Mesenchymal stem cell (in vitro differentiated cells and primary cell): ENCODE measurements at regions not wholly inside any gene's neighbourhood (a gene's known extent, or its start where the extent isn't known, plus 50 kb on each side); places are given as distances from the start of the nearest gene placed in this dataset.

Experiments used
- DNase-seq: peaks from one replicate; pipeline ENCODE4 v3.0.0-alpha.2; 2013
- H2AFZ ChIP-seq: one replicate; pipeline ENCODE4 v1.6.1; 2013; ENCODE audit warnings: low read depth, mild to moderate bottlenecking, control low read depth, inconsistent platforms, low read length, moderate library complexity
- H2AK5ac ChIP-seq: 2 replicates; pipeline ENCODE4 v1.6.1; 2013; ENCODE audit warnings: low read length, moderate library complexity, mild to moderate bottlenecking, inconsistent platforms; ENCODE audit not compliant: severe bottlenecking
- H2BK120ac ChIP-seq: one replicate; pipeline ENCODE4 v1.6.1; 2013; ENCODE audit warnings: low read depth, mild to moderate bottlenecking, inconsistent platforms, low read length, moderate library complexity
- H2BK12ac ChIP-seq, 2 experiments: one replicate each; pipeline ENCODE4 v1.6.1; 2013; ENCODE audit warnings: inconsistent platforms in 2 of 2, low read length in 2 of 2, mild to moderate bottlenecking in 2 of 2, moderate library complexity in 2 of 2, control low read depth in 1 of 2
- H2BK15ac ChIP-seq: one replicate; pipeline ENCODE4 v1.6.1; 2013; ENCODE audit warnings: mild to moderate bottlenecking, low read depth, inconsistent platforms; ENCODE audit not compliant: poor library complexity, severe bottlenecking
- H2BK5ac ChIP-seq: 2 replicates; pipeline ENCODE4 v1.6.1; 2013; ENCODE audit warnings: low read depth, mild to moderate bottlenecking, low read length, control low read depth, inconsistent platforms; ENCODE audit not compliant: poor library complexity, severe bottlenecking
- H3K14ac ChIP-seq, 2 experiments: one replicate each; pipeline ENCODE4 v1.6.1; 2013; ENCODE audit warnings: inconsistent platforms in 2 of 2, low read length in 2 of 2, control low read depth in 1 of 2, mild to moderate bottlenecking in 1 of 2, moderate library complexity in 1 of 2
- H3K18ac ChIP-seq, 2 experiments: one replicate each; pipeline ENCODE4 v1.6.1; 2013; ENCODE audit warnings: inconsistent platforms in 2 of 2, low read length in 2 of 2, control low read depth in 1 of 2, low read depth in 1 of 2, mild to moderate bottlenecking in 1 of 2
- H3K23ac ChIP-seq, 2 experiments: one replicate each; pipeline ENCODE4 v1.6.1; 2013; ENCODE audit warnings: inconsistent platforms in 2 of 2, low read length in 2 of 2, mild to moderate bottlenecking in 2 of 2, moderate library complexity in 2 of 2, control low read depth in 1 of 2
- H3K27ac ChIP-seq: 2 replicates; pipeline ENCODE4 v1.5.1; 2013; ENCODE audit warnings: mild to moderate bottlenecking, moderate library complexity, low read length, control low read depth, inconsistent platforms; ENCODE audit not compliant: poor library complexity, severe bottlenecking
- H3K27me3 ChIP-seq, 2 experiments: 2 replicates each; pipeline versions ENCODE4 v1.6.1 to v1.7.0; 2013; ENCODE audit warnings: low read length in 2 of 2, mild to moderate bottlenecking in 2 of 2, moderate library complexity in 2 of 2, control low read depth in 1 of 2, inconsistent platforms in 1 of 2; ENCODE audit not compliant: control insufficient read depth in 1 of 2, insufficient read depth in 1 of 2
- H3K36me3 ChIP-seq, 2 experiments: 2 replicates each; pipeline versions ENCODE4 v1.6.1 to v1.7.0; 2013; ENCODE audit warnings: low read length in 2 of 2, control low read depth in 1 of 2, inconsistent platforms in 1 of 2, low read depth in 1 of 2, mild to moderate bottlenecking in 1 of 2; ENCODE audit not compliant: insufficient read depth in 2 of 2, control insufficient read depth in 1 of 2
- H3K4ac ChIP-seq, 2 experiments: one replicate each; pipeline ENCODE4 v1.6.1; 2013; ENCODE audit warnings: inconsistent platforms in 2 of 2, low read length in 2 of 2, mild to moderate bottlenecking in 2 of 2, moderate library complexity in 2 of 2, control low read depth in 1 of 2, low read depth in 1 of 2
- H3K4me1 ChIP-seq: 2 replicates; pipeline ENCODE4 v1.6.1; 2013; ENCODE audit warnings: low read depth, low read length, control low read depth; ENCODE audit not compliant: control insufficient read depth, insufficient read depth
- H3K4me2 ChIP-seq: 2 replicates; pipeline ENCODE4 v1.6.1; 2013; ENCODE audit warnings: low read length, mild to moderate bottlenecking, inconsistent platforms; ENCODE audit not compliant: poor library complexity, severe bottlenecking
- H3K4me3 ChIP-seq, 2 experiments: 2 replicates each; pipeline versions ENCODE4 v1.5.1 to v1.7.0; 2013; ENCODE audit warnings: low read length in 2 of 2, mild to moderate bottlenecking in 2 of 2, control low read depth in 1 of 2, low read depth in 1 of 2; ENCODE audit not compliant: insufficient read depth in 1 of 2
- H3K79me1 ChIP-seq: replicated peaks from 2 replicates; pipeline ENCODE4 v1.6.1; 2013; ENCODE audit warnings: mild to moderate bottlenecking, control low read depth, low read length, inconsistent platforms; ENCODE audit not compliant: poor library complexity, severe bottlenecking
- H3K9ac ChIP-seq: 2 replicates; pipeline ENCODE4 v1.7.0; 2013; ENCODE audit warnings: mild to moderate bottlenecking, low read length, moderate library complexity
- H3K9me3 ChIP-seq: 2 replicates; pipeline ENCODE4 v1.7.0; 2013; ENCODE audit warnings: mild to moderate bottlenecking, low read length; ENCODE audit not compliant: control insufficient read depth
- H4K8ac ChIP-seq: one replicate; pipeline ENCODE4 v1.6.1; 2013; ENCODE audit warnings: inconsistent platforms, mild to moderate bottlenecking, low read length, moderate library complexity
- H4K91ac ChIP-seq: one replicate; pipeline ENCODE4 v1.6.1; 2013; ENCODE audit warnings: mild to moderate bottlenecking, low read length, inconsistent platforms
- WGBS: methylation state at CpG from one replicate; pipeline ENCODE4 v1.1.7; 2013; ENCODE audit warnings: mixed read lengths; 5-methylcytosine and 5-hydroxymethylcytosine counted together

GRCh38 chr9:17013891-17014290 lies 120.9 kb upstream of the CNTLN start:
- 60% methylated on average over 2 of the region's 3 CpGs for WGBS
- H2BK5ac ChIP-seq = no peak overlapping the region
- H3K27ac ChIP-seq = no peak overlapping the region
- no peak overlapping the region for H3K4ac ChIP-seq
- no peak overlapping the region for H4K8ac ChIP-seq
- no peak overlapping the region for H2AK5ac ChIP-seq
- no peak overlapping the region for H3K18ac ChIP-seq
- no peak overlapping the region for H2AFZ ChIP-seq
- H3K79me1 ChIP-seq = no peaks in the 10 kb centered on the region
- H3K4me2 ChIP-seq = no peak overlapping the region
- no peaks in the 10 kb centered on the region for H3K4me1 ChIP-seq
- DNase-seq = no peak
- H2BK15ac ChIP-seq = no peak overlapping the region
- H3K36me3 ChIP-seq = no peaks in the 10 kb centered on the region
- no peak overlapping the region for H3K14ac ChIP-seq
- H3K23ac ChIP-seq = no peak overlapping the region
- no peak overlapping the region for H3K4me3 ChIP-seq
- no peak overlapping the region for H2BK12ac ChIP-seq
- H3K27me3 ChIP-seq = no peaks in the 10 kb centered on the region
- no peak overlapping the region for H4K91ac ChIP-seq
- H2BK120ac ChIP-seq = no peak overlapping the region
- no peak overlapping the region for H3K9ac ChIP-seq
- no peaks in the 10 kb centered on the region for H3K9me3 ChIP-seq

DNA sequence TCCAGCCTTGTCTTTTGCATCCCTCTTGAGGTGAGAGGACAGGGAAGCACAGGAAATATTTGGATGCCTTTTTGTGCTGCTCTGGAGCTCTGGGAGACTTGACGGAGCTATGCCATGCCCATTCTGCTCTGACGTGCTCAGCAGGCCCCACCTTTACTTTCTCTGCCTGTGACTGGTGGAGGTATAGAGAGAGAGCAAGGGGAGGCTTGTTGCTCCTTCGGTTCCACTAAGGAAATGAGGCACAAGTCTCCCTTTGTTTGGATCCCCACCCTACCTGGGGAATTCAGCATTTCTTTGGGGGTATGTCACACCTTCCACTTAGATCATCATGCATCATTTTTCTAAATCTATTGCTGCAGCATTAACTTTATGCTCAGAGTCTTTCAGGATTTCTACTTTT lies 121.8 kb upstream of the CNTLN start:
- DNase-seq = no peak
- Histone ChIP-seq H4K8ac (no peak overlapping the region), H2BK120ac (no peak overlapping the region), H2AFZ (no peak overlapping the region), H3K4me2 (no peak overlapping the region), H2AK5ac (no peak overlapping the region), H3K4ac (no peak overlapping the region), H2BK12ac (no peak overlapping the region), H3K14ac (no peak overlapping the region), H4K91ac (no peak overlapping the region), H3K18ac (no peak overlapping the region), H3K4me1 (no peaks in the 10 kb centered on the region), H3K9ac (no peak overlapping the region), H3K27me3 (no peaks in the 10 kb centered on the region), H2BK5ac (no peak overlapping the region), H2BK15ac (no peak overlapping the region), H3K79me1 (no peaks in the 10 kb centered on the region), H3K9me3 (no peaks in the 10 kb centered on the region), H3K27ac (no peak overlapping the region), H3K4me3 (no peak overlapping the region), H3K36me3 (no peaks in the 10 kb centered on the region), H3K23ac (no peak overlapping the region)
- WGBS = 77% methylated on average over 3 of the region's 3 CpGs

GRCh38 chr9:17011880-17012279 lies 123.0 kb upstream of the CNTLN start:
- no peak overlapping the region for H4K91ac ChIP-seq
- no peak overlapping the region for H3K23ac ChIP-seq
- H2AFZ ChIP-seq = no peak overlapping the region
- no peak overlapping the region for H2BK120ac ChIP-seq
- H3K4me1 ChIP-seq = no peaks in the 10 kb centered on the region
- H3K14ac ChIP-seq = no peak overlapping the region
- H3K27ac ChIP-seq = no peak overlapping the region
- H2BK15ac ChIP-seq = no peak overlapping the region
- no peak for DNase-seq
- no peak overlapping the region for H3K4me3 ChIP-seq
- H3K9ac ChIP-seq = no peak overlapping the region
- H3K18ac ChIP-seq = no peak overlapping the region
- H3K9me3 ChIP-seq = no peaks in the 10 kb centered on the region
- no peak overlapping the region for H4K8ac ChIP-seq
- no peak overlapping the region for H3K4ac ChIP-seq
- no peak overlapping the region for H2BK12ac ChIP-seq
- no peak overlapping the region for H2AK5ac ChIP-seq
- H3K4me2 ChIP-seq = no peak overlapping the region
- H3K27me3 ChIP-seq = no peaks in the 10 kb centered on the region
- no peak overlapping the region for H2BK5ac ChIP-seq
- H3K36me3 ChIP-seq = no peaks in the 10 kb centered on the region
- no peaks in the 10 kb centered on the region for H3K79me1 ChIP-seq

DNA sequence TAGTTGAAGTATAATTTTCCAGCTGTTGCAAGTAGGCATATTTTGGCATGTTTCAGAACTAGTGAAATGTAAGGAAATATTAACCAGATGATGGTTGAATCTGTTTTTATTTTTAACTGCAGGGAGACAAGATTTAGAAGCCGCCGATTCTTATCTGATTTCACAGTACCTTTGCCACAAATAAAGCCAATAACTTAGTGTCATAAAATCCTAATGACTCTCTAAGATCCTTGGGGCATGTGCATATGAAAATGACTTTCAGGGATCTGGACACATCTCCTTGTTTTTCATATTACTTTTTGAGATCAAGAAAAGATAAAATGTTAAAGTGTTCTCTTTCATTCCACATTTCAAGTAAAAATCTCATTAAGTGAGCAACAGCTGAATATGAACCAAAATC lies 125.8 kb upstream of the CNTLN start:
- no peaks in the 10 kb centered on the region for H3K27me3 ChIP-seq
- no peak overlapping the region for H3K27ac ChIP-seq
- no peak overlapping the region for H4K91ac ChIP-seq
- H3K9me3 ChIP-seq = no peaks in the 10 kb centered on the region
- H3K79me1 ChIP-seq = no peaks in the 10 kb centered on the region
- H3K36me3 ChIP-seq = no peaks in the 10 kb centered on the region
- no peak overlapping the region for H3K9ac ChIP-seq
- H2BK15ac ChIP-seq = no peak overlapping the region
- no peak for DNase-seq
- no peak overlapping the region for H2AK5ac ChIP-seq
- no peak overlapping the region for H2BK12ac ChIP-seq
- no peak overlapping the region for H4K8ac ChIP-seq
- no peak overlapping the region for H3K18ac ChIP-seq
- no peak overlapping the region for H3K4me3 ChIP-seq
- no peak overlapping the region for H2BK120ac ChIP-seq
- H3K4me1 ChIP-seq = no peaks in the 10 kb centered on the region
- no peak overlapping the region for H2AFZ ChIP-seq
- WGBS = no CpG with 5 or more reads among the region's 2 CpGs
- no peak overlapping the region for H3K23ac ChIP-seq
- no peak overlapping the region for H3K4me2 ChIP-seq
- no peak overlapping the region for H3K14ac ChIP-seq
- no peak overlapping the region for H2BK5ac ChIP-seq
- no peak overlapping the region for H3K4ac ChIP-seq
